HCEC 1CT (cell line): ENCODE measurements at regions not wholly inside any gene's neighbourhood (a gene's known extent, or its start where the extent isn't known, plus 50 kb on each side); places are given as distances from the start of the nearest gene placed in this dataset.
A peak's percentile ranks its signal among the peaks of the same experiment; 100 is the strongest.
"Not testable (repeated sequence)": the region's sequence is repeated elsewhere in the genome, so short reads cannot be mapped to it uniquely, and the experiment has no call there.

Experiments
- DNase-seq: peaks from one replicate; pipeline ENCODE4 v3.0.0-alpha.2; 2017

DNA sequence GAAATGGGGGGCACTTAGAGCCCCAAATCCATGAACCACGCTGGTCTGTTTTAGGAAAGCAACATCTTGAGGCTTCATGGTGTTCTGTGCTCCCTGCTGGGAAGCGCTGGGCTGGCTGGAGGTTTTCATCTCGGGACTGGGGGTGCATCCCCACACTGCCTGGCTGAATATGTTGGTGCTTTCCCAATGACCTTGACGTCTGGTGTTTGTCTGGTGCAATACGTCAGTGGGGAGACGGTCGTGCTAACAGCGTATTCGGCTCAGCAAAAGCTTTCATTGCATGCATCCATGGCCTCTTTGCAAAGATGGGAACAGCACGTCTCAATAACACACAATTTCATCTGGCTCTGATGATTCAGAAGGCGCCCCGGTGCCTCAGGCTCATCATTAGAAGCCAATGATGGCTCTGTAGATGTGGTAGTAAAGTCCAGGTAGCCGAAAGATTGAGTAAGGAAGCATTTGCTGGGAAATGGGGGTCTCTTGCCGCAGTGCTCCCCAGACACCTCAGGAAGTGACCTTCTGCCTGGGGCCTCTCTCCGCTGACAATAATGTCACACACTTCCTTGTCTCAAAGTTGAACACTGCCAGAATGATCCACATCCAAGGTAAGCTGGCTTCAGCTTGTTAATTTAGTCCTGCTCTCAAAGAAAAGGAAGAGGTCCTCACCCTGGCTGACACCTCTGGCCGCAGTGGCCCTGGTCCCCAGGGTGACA, 97.7 kb downstream of the ING1 start:
- DNase-seq: no peak

DNA sequence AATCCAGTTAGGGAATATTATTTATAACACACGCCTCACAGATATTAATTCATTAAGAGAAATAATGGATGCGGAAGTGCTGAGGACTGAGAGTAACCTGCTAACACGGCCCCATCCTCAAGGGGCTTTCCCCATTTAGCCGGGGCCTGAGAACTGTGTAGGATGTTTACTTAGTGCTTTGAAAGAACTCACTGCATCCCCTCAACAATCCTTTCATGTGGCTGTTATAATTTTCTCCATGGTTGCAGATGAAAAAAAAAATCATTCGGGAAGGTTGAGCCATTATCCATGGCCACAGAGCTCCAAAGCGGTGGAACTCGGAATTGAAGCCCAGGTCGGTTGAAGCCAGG, 98.2 kb downstream of the ING1 start:
- no peak for DNase-seq

- no peak for DNase-seq
Measured at GRCh38 chr13:110812121-110812868, 98.8 kb downstream of the ING1 start.

- DNase-seq: no peak
Measured at GRCh38 chr13:110812869-110813645, 99.6 kb downstream of the ING1 start.

DNA sequence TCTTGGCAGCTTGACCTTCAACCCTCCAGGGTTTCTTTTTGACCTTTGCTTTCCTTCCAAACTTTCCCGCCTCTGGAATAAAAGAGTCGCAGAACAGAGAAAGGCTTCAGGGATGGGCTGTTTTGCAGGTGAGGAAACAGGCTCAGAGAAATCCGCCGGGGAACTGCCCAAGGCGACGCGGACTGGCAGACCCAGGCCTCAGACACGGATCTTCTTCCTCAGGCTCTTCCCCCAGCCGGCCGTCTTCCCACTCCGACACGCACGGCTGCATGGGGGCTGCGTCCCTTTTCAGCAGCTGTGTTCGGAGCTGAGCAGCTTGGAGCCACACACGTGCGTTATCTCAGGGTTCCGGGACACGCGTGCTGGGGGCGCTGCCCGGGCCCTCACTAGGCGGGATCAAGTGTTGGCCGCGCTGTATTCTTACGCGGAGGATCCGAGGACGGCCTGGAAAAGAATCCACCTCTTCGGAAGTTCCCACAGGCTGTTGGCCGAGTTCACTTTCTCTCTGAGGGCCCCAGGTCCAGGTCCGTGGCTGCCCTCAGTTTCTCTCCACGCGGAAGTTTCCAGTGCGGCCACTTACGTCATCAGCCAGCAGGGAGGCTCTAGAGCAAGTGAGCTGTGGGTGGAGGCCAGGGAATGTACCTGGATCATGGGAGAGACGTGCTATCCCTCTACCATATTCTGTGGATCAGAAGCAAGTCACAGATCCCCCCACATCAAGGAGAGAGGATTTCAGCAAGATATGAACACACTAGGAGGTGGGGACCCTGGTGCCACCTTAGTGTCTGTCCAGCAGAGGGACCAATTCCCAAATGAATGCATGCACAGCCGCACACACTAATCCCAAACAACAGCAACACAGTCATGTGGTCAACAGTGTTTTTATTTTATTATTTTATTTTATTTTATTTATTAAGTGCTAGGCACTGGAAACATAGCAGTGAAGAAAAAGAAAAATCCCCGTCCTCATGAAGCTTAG, 100.4 kb downstream of the ING1 start:
- DNase-seq: no peak

DNA sequence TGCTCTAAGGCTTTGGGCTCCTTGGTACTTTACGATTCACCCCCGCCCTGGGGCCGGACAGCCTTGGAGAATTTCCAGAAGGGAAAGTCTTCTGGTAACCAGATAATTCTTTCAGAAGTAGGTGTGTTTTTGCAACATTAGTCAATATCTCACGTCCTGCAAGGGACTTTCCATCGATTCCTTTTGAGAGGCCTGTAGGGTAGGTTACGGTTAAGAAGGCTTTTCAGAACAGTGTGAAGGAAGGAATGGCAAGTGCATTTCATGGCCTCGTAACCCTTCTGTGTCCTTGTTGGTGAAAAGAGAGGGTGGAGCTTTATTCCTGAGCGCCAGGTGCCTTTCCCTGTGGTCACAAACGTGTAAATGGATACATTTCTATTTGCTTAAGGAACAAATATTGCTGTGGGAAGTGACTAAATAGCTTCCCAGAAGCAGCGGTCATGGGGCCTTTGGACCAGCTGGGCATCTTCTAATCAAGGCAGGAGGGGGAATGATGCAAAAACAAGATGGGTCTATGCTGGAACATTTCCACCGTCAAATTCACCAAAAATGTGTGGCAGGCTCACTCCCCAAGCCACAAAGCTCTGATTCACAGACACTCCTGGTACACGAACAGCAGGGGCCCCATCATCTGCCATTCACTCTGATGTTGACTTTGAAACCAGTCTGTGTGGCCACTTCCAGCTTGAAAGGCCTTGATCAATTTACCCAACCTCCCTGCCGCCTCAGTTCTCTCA, 99.2 kb downstream of the ANKRD10 start:
- no peak for DNase-seq

DNA sequence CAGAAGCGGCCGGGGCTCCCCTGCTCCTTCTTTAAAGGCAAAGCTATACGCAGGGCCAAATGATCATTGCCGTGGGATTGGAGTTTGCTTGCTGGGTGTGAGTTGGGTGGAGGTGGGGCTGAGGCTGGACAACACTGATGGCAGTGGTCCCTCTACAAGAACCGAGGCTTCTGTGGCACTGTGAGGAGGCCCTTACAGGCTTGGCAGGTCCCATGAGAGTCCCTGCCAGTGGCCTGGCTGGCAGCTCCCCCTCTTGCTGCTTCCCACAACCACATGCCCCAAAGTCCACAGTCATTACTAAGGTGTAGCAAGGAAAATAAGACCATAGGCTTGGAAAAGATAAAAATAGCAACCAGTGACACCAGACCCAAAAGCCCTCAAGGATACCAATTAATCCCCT, 98.4 kb downstream of the ANKRD10 start:
- no peak for DNase-seq

- no peak for DNase-seq
Measured at GRCh38 chr13:110817143-110817542, 97.7 kb downstream of the ANKRD10 start.

DNA sequence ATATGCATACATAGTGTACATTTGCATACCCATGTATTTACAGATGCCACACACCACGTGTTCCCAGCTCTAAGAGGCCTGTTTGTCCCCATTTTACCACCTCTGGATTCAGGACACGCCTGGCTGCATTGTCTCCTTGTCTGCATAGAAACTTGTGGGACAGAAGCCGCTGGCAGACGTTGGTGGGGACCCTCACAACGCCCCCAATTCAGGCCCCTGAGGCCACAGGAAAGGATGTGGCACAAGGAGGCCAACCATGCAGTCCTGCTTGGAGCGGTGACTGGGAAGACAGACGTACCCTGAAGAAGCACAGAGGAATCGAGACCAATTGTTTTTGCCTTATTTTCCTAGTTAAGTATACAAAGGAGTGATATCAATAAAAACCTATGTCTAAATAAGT, 96.1 kb downstream of the ANKRD10 start:
- no peak for DNase-seq

DNA sequence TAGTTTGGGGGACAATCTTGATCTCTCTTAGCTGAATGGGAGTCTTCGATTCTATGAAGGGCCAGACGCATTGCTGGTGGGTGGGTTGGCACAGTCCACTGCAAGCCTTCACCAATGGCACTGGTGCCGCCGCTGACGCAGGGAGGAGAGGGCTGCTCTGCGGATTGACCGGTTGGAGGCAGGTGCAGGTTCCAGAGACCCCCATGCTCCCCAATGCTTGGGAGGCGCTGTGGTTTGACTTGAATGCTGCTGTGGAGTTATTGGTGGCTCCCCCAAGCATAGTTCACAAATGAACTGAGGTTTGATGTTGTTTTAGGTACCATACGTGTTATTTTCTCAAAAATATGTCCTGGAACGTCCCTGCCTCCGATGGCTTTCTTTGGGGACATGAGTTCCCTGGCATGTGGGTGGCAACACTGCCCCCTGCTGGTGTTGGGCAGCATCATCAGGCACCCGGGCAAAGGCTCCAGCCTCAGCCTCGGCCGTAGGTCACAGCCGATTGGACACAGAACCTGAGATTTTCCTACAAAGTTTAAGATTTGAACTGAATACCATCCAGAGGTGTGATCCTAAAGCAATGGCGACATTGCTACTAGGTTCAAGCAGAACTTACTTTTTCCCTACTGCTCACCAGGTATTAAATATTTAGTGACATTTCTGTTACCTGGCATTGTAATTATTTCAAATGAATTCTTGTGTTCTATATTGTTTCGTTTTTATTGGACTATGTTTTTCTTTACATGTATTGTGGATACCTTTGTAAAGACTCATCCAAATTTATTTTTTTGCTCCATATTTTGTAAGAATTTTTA, 95.5 kb downstream of the ANKRD10 start:
- DNase-seq: peak; percentile 48

- no peak for DNase-seq
Measured at GRCh38 chr13:110820322-110820721, 94.5 kb downstream of the ANKRD10 start.

GRCh38 chr13:110821837-110822668, 92.8 kb downstream of the ANKRD10 start:
- not testable (repeated sequence) for DNase-seq

DNA sequence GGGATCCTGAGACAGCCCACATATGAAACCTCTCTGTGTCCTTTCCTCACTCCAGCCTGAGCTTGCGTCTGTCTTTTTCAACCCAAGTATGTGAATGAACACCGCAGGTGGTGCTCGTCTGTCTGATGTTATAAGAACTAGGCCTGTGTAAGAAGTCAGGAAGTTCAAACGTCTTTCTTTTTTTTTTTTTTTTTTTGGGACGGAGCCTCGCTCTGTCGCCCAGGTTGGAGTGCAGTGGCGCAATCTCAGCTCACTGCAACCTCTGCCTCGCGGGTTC, 92.3 kb downstream of the ANKRD10 start:
- no peak for DNase-seq

- DNase-seq: peak; percentile 5
Measured at GRCh38 chr13:110824702-110825300, 90.1 kb downstream of the ANKRD10 start.

- DNase-seq: no peak
Measured at GRCh38 chr13:110825516-110825915, 89.4 kb downstream of the ANKRD10 start.

- no peak for DNase-seq
Measured at GRCh38 chr13:110826101-110826500, 88.8 kb downstream of the ANKRD10 start.

- DNase-seq: no peak
Measured at GRCh38 chr13:110826861-110827672, 87.8 kb downstream of the ANKRD10 start.
